NCI-H1930 (cell line): ENCODE measurements at regions not wholly inside any gene's neighbourhood (a gene's known extent, or its start where the extent isn't known, plus 50 kb on each side); places are given as distances from the start of the nearest gene placed in this dataset.
"Not testable (repeated sequence)": the region's sequence is repeated elsewhere in the genome, so short reads cannot be mapped to it uniquely, and the experiment has no call there.

Experiments used
- DNase-seq, 2 experiments: peaks; one replicate each; lab custom pipeline; 2025; lab: John Stamatoyannopoulos, UW

- DNase-seq, result not testable (repeated sequence)
Measured at GRCh38 chr7:37617406-37617805, 66.2 kb upstream of the GPR141 start.

- DNase-seq, result no peak
Measured at GRCh38 chr7:37633048-37633447, 50.5 kb upstream of the GPR141 start.
